ENCODE measurements at regions not wholly inside any gene's neighbourhood (a gene's known extent, or its start where the extent isn't known, plus 50 kb on each side); places are given as distances from the start of the nearest gene placed in this dataset.

- POLR2A ChIA-PET = no interaction called here
- in situ Hi-C loops (cut with HindIII; ENCODE audit: low pct_unique_long_range_greater_than_20kb, low sequenced_read_pairs) = no loop called here
These were observed 274.4 kb upstream of the ZFP64 start for GRCh38 chr20:52465991-52466390.

DNA sequence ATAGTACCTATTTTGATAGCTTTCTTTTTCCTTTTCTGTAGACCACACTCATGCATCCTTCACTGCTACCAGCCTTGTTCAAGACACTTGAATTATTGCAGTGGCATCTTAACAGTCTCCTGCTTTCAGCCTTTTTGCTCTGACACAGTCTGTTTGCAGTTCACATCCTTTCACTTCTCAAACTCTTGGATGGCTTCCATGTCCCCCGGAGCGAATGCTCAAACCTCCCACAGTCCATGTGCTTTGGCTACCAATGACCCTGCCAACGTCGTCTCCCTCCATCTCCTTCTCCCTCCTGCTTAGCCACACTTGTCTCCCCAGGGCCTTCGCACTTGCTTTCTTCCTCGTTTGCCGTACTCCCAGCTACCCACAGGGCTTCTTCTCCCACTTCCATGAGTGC is 270.0 kb upstream of the ZFP64 start:
- ChIA-PET POLR2A (no interaction called here), CTCF (no interaction called here)
- no peaks in the 10 kb centered on the region for H3K36me3 ChIP-seq (ENCODE audit: control insufficient read depth, insufficient read depth, low read length)
- BruUV-seq (replicated peaks) = no TSS peak
- DNase-seq (ENCODE audit: low read depth, low spot score) (no peak), ATAC-seq (no peak)
- TF ChIP-seq POLR2AphosphoS5 (IDR thresholded peaks at IDR 0.05; ENCODE audit: low read depth, low read length) (no peak), SIN3A (IDR thresholded peaks at IDR 0.05; ENCODE audit: borderline replicate concordance, insufficient read depth, low read depth, low read length) (no peak), CTCF (IDR thresholded peaks at IDR 0.05) (no peak), TCF7L2 (IDR thresholded peaks at IDR 0.05; ENCODE audit: low read depth, low read length) (no peak)
- TF ChIP-seq, protein P1, sequence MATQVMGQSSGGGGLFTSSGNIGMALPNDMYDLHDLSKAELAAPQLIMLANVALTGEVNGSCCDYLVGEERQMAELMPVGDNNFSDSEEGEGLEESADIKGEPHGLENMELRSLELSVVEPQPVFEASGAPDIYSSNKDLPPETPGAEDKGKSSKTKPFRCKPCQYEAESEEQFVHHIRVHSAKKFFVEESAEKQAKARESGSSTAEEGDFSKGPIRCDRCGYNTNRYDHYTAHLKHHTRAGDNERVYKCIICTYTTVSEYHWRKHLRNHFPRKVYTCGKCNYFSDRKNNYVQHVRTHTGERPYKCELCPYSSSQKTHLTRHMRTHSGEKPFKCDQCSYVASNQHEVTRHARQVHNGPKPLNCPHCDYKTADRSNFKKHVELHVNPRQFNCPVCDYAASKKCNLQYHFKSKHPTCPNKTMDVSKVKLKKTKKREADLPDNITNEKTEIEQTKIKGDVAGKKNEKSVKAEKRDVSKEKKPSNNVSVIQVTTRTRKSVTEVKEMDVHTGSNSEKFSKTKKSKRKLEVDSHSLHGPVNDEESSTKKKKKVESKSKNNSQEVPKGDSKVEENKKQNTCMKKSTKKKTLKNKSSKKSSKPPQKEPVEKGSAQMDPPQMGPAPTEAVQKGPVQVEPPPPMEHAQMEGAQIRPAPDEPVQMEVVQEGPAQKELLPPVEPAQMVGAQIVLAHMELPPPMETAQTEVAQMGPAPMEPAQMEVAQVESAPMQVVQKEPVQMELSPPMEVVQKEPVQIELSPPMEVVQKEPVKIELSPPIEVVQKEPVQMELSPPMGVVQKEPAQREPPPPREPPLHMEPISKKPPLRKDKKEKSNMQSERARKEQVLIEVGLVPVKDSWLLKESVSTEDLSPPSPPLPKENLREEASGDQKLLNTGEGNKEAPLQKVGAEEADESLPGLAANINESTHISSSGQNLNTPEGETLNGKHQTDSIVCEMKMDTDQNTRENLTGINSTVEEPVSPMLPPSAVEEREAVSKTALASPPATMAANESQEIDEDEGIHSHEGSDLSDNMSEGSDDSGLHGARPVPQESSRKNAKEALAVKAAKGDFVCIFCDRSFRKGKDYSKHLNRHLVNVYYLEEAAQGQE (IDR thresholded peaks at IDR 0.05; ENCODE audit: insufficient read depth in 1 of 2, low read depth in 2 of 2, low read length in 1 of 2) = no peak
- no peak overlapping the region for H3K27ac ChIP-seq (ENCODE audit: low read length)
- H3K27me3 ChIP-seq (ENCODE audit: control insufficient read depth, insufficient read depth, low read length) = peaks cover 3% of the 10 kb centered on the region
- intact Hi-C loops (cut with micrococcal nuclease; ENCODE audit: unreplicated experiment) = no loop called here
- H3K9me3 ChIP-seq (ENCODE audit: control insufficient read depth, insufficient read depth, low read depth, low read length) = peaks cover 2% of the 10 kb centered on the region; the same call in 1 of the 2 replicates
- H3K4me1 ChIP-seq (ENCODE audit: control insufficient read depth, insufficient read depth, low read length) = no peaks in the 10 kb centered on the region
- in situ Hi-C loops (cut with HindIII; ENCODE audit: low pct_unique_long_range_greater_than_20kb, low sequenced_read_pairs) = no loop called here
- no peak overlapping the region for H3K4me3 ChIP-seq (ENCODE audit: low read depth in 2 of 2, low read length in 2 of 2)

More at GRCh38 chr20:52465991-52466390, 274.4 kb upstream of the ZFP64 start:
- no peak for DNase-seq (ENCODE audit: low read depth, low spot score)
- H3K9me3 ChIP-seq (ENCODE audit: control insufficient read depth, insufficient read depth, low read depth, low read length) = no peaks in the 10 kb centered on the region
- H3K4me3 ChIP-seq (ENCODE audit: low read depth in 2 of 2, low read length in 2 of 2) = no peak overlapping the region
- H3K4me1 ChIP-seq (ENCODE audit: control insufficient read depth, insufficient read depth, low read length) = no peaks in the 10 kb centered on the region
- TF ChIP-seq SIN3A (IDR thresholded peaks at IDR 0.05; ENCODE audit: borderline replicate concordance, insufficient read depth, low read depth, low read length) (no peak), TCF7L2 (IDR thresholded peaks at IDR 0.05; ENCODE audit: low read depth, low read length) (no peak), POLR2AphosphoS5 (IDR thresholded peaks at IDR 0.05; ENCODE audit: low read depth, low read length) (no peak), CTCF (IDR thresholded peaks at IDR 0.05) (no peak)
- TF ChIP-seq, protein P1 (IDR thresholded peaks at IDR 0.05; ENCODE audit: insufficient read depth in 1 of 2, low read depth in 2 of 2, low read length in 1 of 2) = no peak
- no peak overlapping the region for H3K27ac ChIP-seq (ENCODE audit: low read length)
- H3K27me3 ChIP-seq (ENCODE audit: control insufficient read depth, insufficient read depth, low read length) = peaks cover 3% of the 10 kb centered on the region
- CTCF ChIA-PET = no interaction called here
- ATAC-seq = no peak
- intact Hi-C loops (cut with micrococcal nuclease; ENCODE audit: unreplicated experiment) = no loop called here
- no TSS peak for BruUV-seq (replicated peaks)
- H3K36me3 ChIP-seq (ENCODE audit: control insufficient read depth, insufficient read depth, low read length) = no peaks in the 10 kb centered on the region
